Activated naive CD4-positive, alpha-beta T cell treated with anti-CD3 and anti-CD28 coated beads for 36 hours (primary cell): ENCODE measurements at regions not wholly inside any gene's neighbourhood (a gene's known extent, or its start where the extent isn't known, plus 50 kb on each side); places are given as distances from the start of the nearest gene placed in this dataset.
"Not testable (repeated sequence)": the region's sequence is repeated elsewhere in the genome, so short reads cannot be mapped to it uniquely, and the experiment has no call there.

Experiments used
- CTCF ChIA-PET: fragments of 350-600 bp; sonication (Branson Sonifier 250); formaldehyde crosslinking; loops from one replicate; lab custom pipeline; 2021; ENCODE audit warnings: antibody characterized with exemption; lab: Charles Lee
- DNase-seq: peaks from one replicate; pipeline ENCODE4 v3.0.0-alpha.2; 2020
- H3K27ac Mint-ChIP-seq: one replicate; pipeline ENCODE4 v1.8.0; 2021; ENCODE audit warnings: mild to moderate bottlenecking, mixed read lengths
- H3K27me3 Mint-ChIP-seq: one replicate; pipeline ENCODE4 v1.8.0; 2021; ENCODE audit warnings: low read depth, mixed read lengths
- H3K36me3 Mint-ChIP-seq: one replicate; pipeline ENCODE4 v1.8.0; 2021; ENCODE audit warnings: low read depth, mixed read lengths
- H3K4me1 Mint-ChIP-seq: one replicate; pipeline ENCODE4 v1.8.0; 2021; ENCODE audit warnings: low read depth, mixed read lengths
- H3K4me3 Mint-ChIP-seq: one replicate; pipeline ENCODE4 v1.8.0; 2021; ENCODE audit warnings: mild to moderate bottlenecking, moderate library complexity, mixed read lengths
- H3K9me3 Mint-ChIP-seq: one replicate; pipeline ENCODE4 v1.8.0; 2021; ENCODE audit warnings: mixed read lengths
- intact Hi-C: fragments of 100-400 bp; cut with micrococcal nuclease; formaldehyde crosslinking; loops from one replicate; pipeline ENCODE4 v1.15.1; 2023

GRCh38 chr6:86065002-86065401 is 422.3 kb upstream of the SYNCRIP start:
- H3K4me1 Mint-ChIP-seq, H3K36me3 Mint-ChIP-seq, H3K9me3 Mint-ChIP-seq, CTCF ChIA-PET, intact Hi-C loops, H3K4me3 Mint-ChIP-seq, DNase-seq, H3K27ac Mint-ChIP-seq, H3K27me3 Mint-ChIP-seq: not testable (repeated sequence)

- H3K4me3 Mint-ChIP-seq, H3K9me3 Mint-ChIP-seq, DNase-seq, H3K27ac Mint-ChIP-seq, CTCF ChIA-PET, intact Hi-C loops, H3K4me1 Mint-ChIP-seq, H3K27me3 Mint-ChIP-seq, H3K36me3 Mint-ChIP-seq: not testable (repeated sequence)
Observed at GRCh38 chr6:86057293-86057980, 414.8 kb upstream of the SYNCRIP start.

- Mint-ChIP-seq H3K27me3 (no peaks in the 10 kb centered on the region), H3K4me1 (no peaks in the 10 kb centered on the region), H3K4me3 (no peak overlapping the region), H3K36me3 (no peaks in the 10 kb centered on the region), H3K27ac (no peak overlapping the region), H3K9me3 (peaks cover 9% of the 10 kb centered on the region)
- DNase-seq, result no peak
- intact Hi-C loops, result no loop called here
- CTCF ChIA-PET, result no interaction called here
Observed at GRCh38 chr6:86045038-86045437, 402.4 kb upstream of the SYNCRIP start.

GRCh38 chr6:86042214-86042613 is 399.5 kb upstream of the SYNCRIP start:
- H3K27me3 Mint-ChIP-seq, result no peaks in the 10 kb centered on the region
- peaks cover 7% of the 10 kb centered on the region for H3K9me3 Mint-ChIP-seq
- no peaks in the 10 kb centered on the region for H3K4me1 Mint-ChIP-seq
- no peaks in the 10 kb centered on the region for H3K36me3 Mint-ChIP-seq
- CTCF ChIA-PET, result no interaction called here
- no peak overlapping the region for H3K4me3 Mint-ChIP-seq
- intact Hi-C loops, result no loop called here
- DNase-seq, result no peak
- H3K27ac Mint-ChIP-seq, result no peak overlapping the region

- no peaks in the 10 kb centered on the region for H3K27me3 Mint-ChIP-seq
- no peaks in the 10 kb centered on the region for H3K36me3 Mint-ChIP-seq
- H3K4me1 Mint-ChIP-seq, result no peaks in the 10 kb centered on the region
- H3K27ac Mint-ChIP-seq, result no peak overlapping the region
- intact Hi-C loops, result no loop called here
- CTCF ChIA-PET, result interaction anchor here (0.6 kb wide), 1 partner anchor 860 kb away, joined by 3 read pairs; no protein-coding TSS in a partner anchor
- no peak overlapping the region for H3K4me3 Mint-ChIP-seq
- peaks cover 1% of the 10 kb centered on the region for H3K9me3 Mint-ChIP-seq
- DNase-seq, result no peak
Observed at GRCh38 chr6:86031713-86032112, 389.0 kb upstream of the SYNCRIP start.

GRCh38 chr6:86030875-86031274 is 388.2 kb upstream of the SYNCRIP start:
- Mint-ChIP-seq H3K27me3 (no peaks in the 10 kb centered on the region), H3K27ac (no peak overlapping the region), H3K36me3 (no peaks in the 10 kb centered on the region), H3K4me1 (no peaks in the 10 kb centered on the region), H3K9me3 (peaks cover 1% of the 10 kb centered on the region), H3K4me3 (no peak overlapping the region)
- intact Hi-C loops, result no loop called here
- DNase-seq, result no peak
- CTCF ChIA-PET, result no interaction called here

- no peak overlapping the region for H3K27ac Mint-ChIP-seq
- no peaks in the 10 kb centered on the region for H3K36me3 Mint-ChIP-seq
- CTCF ChIA-PET, result no interaction called here
- no peaks in the 10 kb centered on the region for H3K4me1 Mint-ChIP-seq
- H3K4me3 Mint-ChIP-seq, result no peak overlapping the region
- no peak for DNase-seq
- H3K27me3 Mint-ChIP-seq, result no peaks in the 10 kb centered on the region
- peaks cover 1% of the 10 kb centered on the region for H3K9me3 Mint-ChIP-seq
- intact Hi-C loops, result no loop called here
Observed at GRCh38 chr6:86028776-86029175, 386.1 kb upstream of the SYNCRIP start.

- H3K27me3 Mint-ChIP-seq, intact Hi-C loops, DNase-seq, H3K27ac Mint-ChIP-seq, H3K9me3 Mint-ChIP-seq, CTCF ChIA-PET, H3K4me3 Mint-ChIP-seq, H3K36me3 Mint-ChIP-seq, H3K4me1 Mint-ChIP-seq: not testable (repeated sequence)
Observed at GRCh38 chr6:86026890-86027289, 384.2 kb upstream of the SYNCRIP start.

GRCh38 chr6:86017236-86017635 is 374.6 kb upstream of the SYNCRIP start:
- intact Hi-C loops, result no loop called here
- Mint-ChIP-seq H3K4me3 (no peak overlapping the region), H3K27ac (no peak overlapping the region), H3K4me1 (no peaks in the 10 kb centered on the region), H3K36me3 (no peaks in the 10 kb centered on the region), H3K27me3 (peaks cover 2% of the 10 kb centered on the region), H3K9me3 (peaks cover 1% of the 10 kb centered on the region)
- DNase-seq, result no peak
- CTCF ChIA-PET, result interaction anchor here (0.6 kb wide), 1 partner anchor 95 kb away, joined by 3 read pairs; no protein-coding TSS in a partner anchor

GRCh38 chr6:86016567-86016966 is 373.9 kb upstream of the SYNCRIP start:
- no peak overlapping the region for H3K27ac Mint-ChIP-seq
- DNase-seq, result no peak
- H3K4me1 Mint-ChIP-seq, result no peaks in the 10 kb centered on the region
- intact Hi-C loops, result no loop called here
- H3K27me3 Mint-ChIP-seq, result peaks cover 2% of the 10 kb centered on the region
- H3K4me3 Mint-ChIP-seq, result no peak overlapping the region
- H3K36me3 Mint-ChIP-seq, result no peaks in the 10 kb centered on the region
- H3K9me3 Mint-ChIP-seq, result peaks cover 1% of the 10 kb centered on the region
- CTCF ChIA-PET, result interaction anchor here (0.6 kb wide), 1 partner anchor 756 kb away, joined by 4 read pairs; no protein-coding TSS in a partner anchor

- no peaks in the 10 kb centered on the region for H3K9me3 Mint-ChIP-seq
- no peaks in the 10 kb centered on the region for H3K4me1 Mint-ChIP-seq
- H3K27ac Mint-ChIP-seq, result no peak overlapping the region
- H3K4me3 Mint-ChIP-seq, result no peak overlapping the region
- intact Hi-C loops, result no loop called here
- no peaks in the 10 kb centered on the region for H3K36me3 Mint-ChIP-seq
- CTCF ChIA-PET, result no interaction called here
- peaks cover 2% of the 10 kb centered on the region for H3K27me3 Mint-ChIP-seq
- no peak for DNase-seq
Observed at GRCh38 chr6:86016077-86016476, 373.4 kb upstream of the SYNCRIP start.

GRCh38 chr6:86012991-86013390 is 370.3 kb upstream of the SYNCRIP start:
- intact Hi-C loops, CTCF ChIA-PET, DNase-seq, H3K27me3 Mint-ChIP-seq, H3K4me1 Mint-ChIP-seq, H3K36me3 Mint-ChIP-seq, H3K27ac Mint-ChIP-seq, H3K4me3 Mint-ChIP-seq, H3K9me3 Mint-ChIP-seq: not testable (repeated sequence)

GRCh38 chr6:86010915-86011786 is 368.5 kb upstream of the SYNCRIP start:
- no peak overlapping the region for H3K27ac Mint-ChIP-seq
- H3K4me1 Mint-ChIP-seq, result no peaks in the 10 kb centered on the region
- intact Hi-C loops, result no loop called here
- H3K27me3 Mint-ChIP-seq, result peaks cover 5% of the 10 kb centered on the region
- DNase-seq, result no peak
- no peak overlapping the region for H3K4me3 Mint-ChIP-seq
- no peaks in the 10 kb centered on the region for H3K36me3 Mint-ChIP-seq
- H3K9me3 Mint-ChIP-seq, result peaks cover 9% of the 10 kb centered on the region
- CTCF ChIA-PET, result no interaction called here
